Neuronal stem cell (in vitro differentiated cells): ENCODE measurements at regions not wholly inside any gene's neighbourhood (a gene's known extent, or its start where the extent isn't known, plus 50 kb on each side); places are given as distances from the start of the nearest gene placed in this dataset.

ENCODE experiments used
- DNase-seq: peaks from one replicate; pipeline ENCODE4 v3.0.0-alpha.2; 2013; ENCODE audit warnings: low spot score
- H2AFZ ChIP-seq: one replicate; pipeline ENCODE4 v1.6.1; 2013; ENCODE audit warnings: mild to moderate bottlenecking, low read length, inconsistent platforms
- H2AK5ac ChIP-seq: 2 replicates; pipeline ENCODE4 v1.6.1; 2013; ENCODE audit warnings: low read depth, mild to moderate bottlenecking, inconsistent platforms, low read length, moderate library complexity, mixed read lengths
- H2BK120ac ChIP-seq: 2 replicates; pipeline ENCODE4 v1.6.1; 2013; ENCODE audit warnings: low read depth, mild to moderate bottlenecking, inconsistent platforms, low read length, moderate library complexity, mixed read lengths
- H2BK12ac ChIP-seq: one replicate; pipeline ENCODE4 v1.6.1; 2013; ENCODE audit warnings: low read length, inconsistent platforms
- H2BK15ac ChIP-seq: 2 replicates; pipeline ENCODE4 v1.6.1; 2013; ENCODE audit warnings: mild to moderate bottlenecking, low read length, inconsistent platforms, mixed read lengths
- H2BK5ac ChIP-seq: one replicate; pipeline ENCODE4 v1.6.1; 2013; ENCODE audit warnings: inconsistent platforms, mild to moderate bottlenecking, low read length, moderate library complexity
- H3K14ac ChIP-seq: one replicate; pipeline ENCODE4 v1.6.1; 2013; ENCODE audit warnings: low read length, inconsistent platforms
- H3K18ac ChIP-seq: 2 replicates; pipeline ENCODE4 v1.6.1; 2013; ENCODE audit warnings: low read length, inconsistent platforms
- H3K23ac ChIP-seq: 2 replicates; pipeline ENCODE4 v1.6.1; 2013; ENCODE audit warnings: low read depth, mild to moderate bottlenecking, mixed read lengths, low read length, inconsistent platforms; ENCODE audit not compliant: poor library complexity
- H3K27ac ChIP-seq: replicated peaks from 3 replicates; pipeline ENCODE4 v1.5.1; 2013; ENCODE audit warnings: low read length, inconsistent platforms
- H3K27me3 ChIP-seq, 3 experiments: 2 replicates each; pipeline ENCODE4 v1.6.1; 2013; ENCODE audit warnings: low read length in 3 of 3, mild to moderate bottlenecking in 2 of 3, inconsistent platforms in 1 of 3, low read depth in 1 of 3, mixed read lengths in 1 of 3, moderate library complexity in 1 of 3; ENCODE audit not compliant: control insufficient read depth in 3 of 3, insufficient read depth in 3 of 3
- H3K36me3 ChIP-seq, 2 donors: replicated peaks in 1 of 2; 2 replicates each; pipeline ENCODE4 v1.6.1; 2013; ENCODE audit warnings: low read length in 2 of 2; ENCODE audit not compliant: control insufficient read depth in 2 of 2, insufficient read depth in 2 of 2
- H3K4ac ChIP-seq: 2 replicates; pipeline ENCODE4 v1.6.1; 2013; ENCODE audit warnings: inconsistent platforms, mild to moderate bottlenecking, low read length, moderate library complexity
- H3K4me1 ChIP-seq, 2 donors: 1 replicate in 1 of 2; 2 replicates in 1 of 2; pipeline ENCODE4 v1.6.1; 2013; ENCODE audit warnings: low read length in 2 of 2, low read depth in 1 of 2; ENCODE audit not compliant: control insufficient read depth in 2 of 2, insufficient read depth in 1 of 2
- H3K4me2 ChIP-seq: one replicate; pipeline ENCODE4 v1.6.1; 2013; ENCODE audit warnings: mild to moderate bottlenecking, low read length, inconsistent platforms; ENCODE audit not compliant: insufficient read depth, poor library complexity, severe bottlenecking
- H3K4me3 ChIP-seq, 2 donors: 2 replicates each; pipeline ENCODE4 v1.5.1; 2013; ENCODE audit warnings: low read length in 2 of 2, mild to moderate bottlenecking in 2 of 2, inconsistent platforms in 1 of 2, moderate library complexity in 1 of 2
- H3K79me1 ChIP-seq: one replicate; pipeline ENCODE4 v1.6.1; 2013; ENCODE audit warnings: low read depth, mild to moderate bottlenecking, inconsistent platforms, low read length, moderate library complexity
- H3K9ac ChIP-seq: one replicate; pipeline ENCODE4 v1.6.1; 2013; ENCODE audit warnings: mild to moderate bottlenecking, low read depth, low read length, inconsistent platforms; ENCODE audit not compliant: poor library complexity
- H3K9me3 ChIP-seq, 2 donors: replicated peaks in 1 of 2; 2 replicates each; pipeline versions ENCODE3 to v1.6.1; 2013; ENCODE audit warnings: low read length in 2 of 2, mild to moderate bottlenecking in 2 of 2, inconsistent platforms in 1 of 2, low read depth in 1 of 2, mixed read lengths in 1 of 2, moderate library complexity in 1 of 2; ENCODE audit not compliant: control insufficient read depth in 2 of 2, insufficient read depth in 1 of 2
- H4K8ac ChIP-seq: one replicate; pipeline ENCODE4 v1.6.1; 2013; ENCODE audit warnings: low read depth, mild to moderate bottlenecking, inconsistent platforms, low read length, moderate library complexity
- H4K91ac ChIP-seq: one replicate; pipeline ENCODE4 v1.6.1; 2013; ENCODE audit warnings: low read length, low read depth, mild to moderate bottlenecking, inconsistent platforms; ENCODE audit not compliant: poor library complexity
- WGBS, 2 donors: extraction: QIAGEN DNeasy Blood & Tissue Kit; methylation state at CpG; one replicate each; pipeline ENCODE4 v1.1.7; 2013; ENCODE audit warnings: missing lambda C conversion rate in 2 of 2, mixed read lengths in 1 of 2; ENCODE audit not compliant: insufficient read length in 2 of 2, insufficient replicate concordance in 1 of 2; ENCODE audit errors: extremely low coverage in 2 of 2; 5-methylcytosine and 5-hydroxymethylcytosine counted together

GRCh38 chr6:40195428-40196134, 261.3 kb upstream of the MOCS1 start:
- H4K91ac ChIP-seq = no peak overlapping the region
- no peak for DNase-seq
- peaks cover 0 to 4% of the 10 kb centered on the region in 2 donors for H3K4me1 ChIP-seq
- H3K9ac ChIP-seq = no peak overlapping the region
- no peak overlapping the region for H3K18ac ChIP-seq
- H2AFZ ChIP-seq = no peak overlapping the region
- no peaks in the 10 kb centered on the region for H3K9me3 ChIP-seq
- no peak overlapping the region for H3K4me3 ChIP-seq
- no peak overlapping the region for H3K23ac ChIP-seq
- no peak overlapping the region for H3K4me2 ChIP-seq
- no peak overlapping the region for H3K14ac ChIP-seq
- H2BK12ac ChIP-seq = no peak overlapping the region
- H3K4ac ChIP-seq = no peak overlapping the region
- no peaks in the 10 kb centered on the region for H3K27me3 ChIP-seq
- no peak overlapping the region for H2AK5ac ChIP-seq
- WGBS, 2 donors = no CpG with 5 or more reads among the region's 11 CpGs
- no peak overlapping the region for H2BK5ac ChIP-seq
- no peak overlapping the region for H4K8ac ChIP-seq
- H3K27ac ChIP-seq = no peak overlapping the region
- H3K36me3 ChIP-seq = no peaks in the 10 kb centered on the region
- H2BK120ac ChIP-seq = no peak overlapping the region
- H3K79me1 ChIP-seq = no peaks in the 10 kb centered on the region
- no peak overlapping the region for H2BK15ac ChIP-seq

GRCh38 chr6:40194447-40195170, 260.3 kb upstream of the MOCS1 start:
- Histone ChIP-seq H3K18ac (peak overlapping the region; percentile 32), H3K4me1 (peaks cover 0 to 4% of the 10 kb centered on the region in 2 donors), H3K79me1 (no peaks in the 10 kb centered on the region), H2BK120ac (no peak overlapping the region), H3K36me3 (no peaks in the 10 kb centered on the region), H3K23ac (no peak overlapping the region), H3K9me3 (no peaks in the 10 kb centered on the region), H3K14ac (no peak overlapping the region), H4K8ac (no peak overlapping the region), H3K27ac (no peak overlapping the region), H2AK5ac (no peak overlapping the region), H3K9ac (no peak overlapping the region), H3K4me3 (no peak overlapping the region), H4K91ac (no peak overlapping the region), H2BK12ac (no peak overlapping the region), H3K4ac (no peak overlapping the region), H2AFZ (no peak overlapping the region), H2BK15ac (no peak overlapping the region), H3K4me2 (no peak overlapping the region), H3K27me3 (no peaks in the 10 kb centered on the region), H2BK5ac (no peak overlapping the region)
- WGBS, 2 donors = no CpG with 5 or more reads among the region's 3 CpGs
- no peak for DNase-seq

GRCh38 chr6:40192516-40192915, 258.3 kb upstream of the MOCS1 start:
- Histone ChIP-seq H3K4me2 (no peak overlapping the region), H3K9me3 (no peaks in the 10 kb centered on the region), H3K14ac (no peak overlapping the region), H3K79me1 (no peaks in the 10 kb centered on the region), H3K4me3 (no peak overlapping the region), H2BK120ac (no peak overlapping the region), H2BK12ac (no peak overlapping the region), H3K27ac (no peak overlapping the region), H3K23ac (no peak overlapping the region), H2AK5ac (no peak overlapping the region), H3K18ac (no peak overlapping the region), H4K91ac (no peak overlapping the region), H2BK5ac (no peak overlapping the region), H3K27me3 (no peaks in the 10 kb centered on the region), H3K4me1 (peaks cover 0 to 4% of the 10 kb centered on the region in 2 donors), H2AFZ (no peak overlapping the region), H3K4ac (no peak overlapping the region), H2BK15ac (no peak overlapping the region), H4K8ac (no peak overlapping the region), H3K9ac (no peak overlapping the region), H3K36me3 (no peaks in the 10 kb centered on the region)
- no CpG with 5 or more reads among the region's 4 CpGs for WGBS, 2 donors
- no peak for DNase-seq

GRCh38 chr6:40188931-40189330, 254.7 kb upstream of the MOCS1 start:
- Histone ChIP-seq H3K14ac (no peak overlapping the region), H2BK12ac (no peak overlapping the region), H4K8ac (no peak overlapping the region), H3K18ac (no peak overlapping the region), H3K4me2 (no peak overlapping the region), H2BK120ac (no peak overlapping the region), H2AK5ac (no peak overlapping the region), H3K27ac (no peak overlapping the region), H3K9me3 (peaks cover 3 to 6% of the 10 kb centered on the region in 2 donors), H3K4me3 (no peak overlapping the region), H2BK5ac (no peak overlapping the region), H2BK15ac (no peak overlapping the region), H3K4ac (no peak overlapping the region), H2AFZ (no peak overlapping the region), H3K9ac (no peak overlapping the region), H3K23ac (no peak overlapping the region), H3K27me3 (no peaks in the 10 kb centered on the region), H4K91ac (no peak overlapping the region), H3K79me1 (no peaks in the 10 kb centered on the region), H3K4me1 (no peaks in the 10 kb centered on the region), H3K36me3 (no peaks in the 10 kb centered on the region)
- no CpG with 5 or more reads among the region's 1 CpG for WGBS, 2 donors
- no peak for DNase-seq
